ENCODE measurements at regions not wholly inside any gene's neighbourhood (a gene's known extent, or its start where the extent isn't known, plus 50 kb on each side); places are given as distances from the start of the nearest gene placed in this dataset.
"Not testable (repeated sequence)": the region's sequence is repeated elsewhere in the genome, so short reads cannot be mapped to it uniquely, and the experiment has no call there.

- TF ChIP-seq CTCF, POLR2A (IDR thresholded peaks at IDR 0.05): not testable (repeated sequence)
These were observed 93.8 kb upstream of the ZC3H12A start for GRCh38 chr1:37380546-37380945.

Measured in body of pancreas (tissue), 4 donors.